Neutrophil (primary cell): ENCODE measurements at regions not wholly inside any gene's neighbourhood (a gene's known extent, or its start where the extent isn't known, plus 50 kb on each side); places are given as distances from the start of the nearest gene placed in this dataset.

ENCODE experiments used
- H3K27ac ChIP-seq: fragments of 200-600 bp; sonication (generic); 2 replicates; pipeline ENCODE4 v1.5.1; 2016; ENCODE audit warnings: mild to moderate bottlenecking, moderate library complexity
- H3K27me3 ChIP-seq: fragments of 200-600 bp; sonication (generic); 2 replicates; pipeline ENCODE4 v1.6.0; 2016; ENCODE audit warnings: mild to moderate bottlenecking
- H3K36me3 ChIP-seq: fragments of 200-600 bp; sonication (generic); 2 replicates; pipeline ENCODE4 v1.5.1; 2017
- H3K4me1 ChIP-seq, 2 experiments: fragments of 200-600 bp in 1 of 2; sonication (generic) in 1 of 2; 1 replicate in 1 of 2; 2 replicates in 1 of 2; pipeline versions ENCODE4 v1.5.1 to v1.6.1; 2013 to 2016; ENCODE audit warnings: low read depth in 1 of 2, low read length in 1 of 2, mild to moderate bottlenecking in 1 of 2, moderate library complexity in 1 of 2; ENCODE audit not compliant: control insufficient read depth in 1 of 2, insufficient read depth in 1 of 2
- H3K4me3 ChIP-seq, 2 experiments: fragments of 200-600 bp in 1 of 2; sonication (generic) in 1 of 2; 1 replicate in 1 of 2; 2 replicates in 1 of 2; pipeline ENCODE4 v1.5.1; 2013 to 2016; ENCODE audit warnings: low read depth in 1 of 2, low read length in 1 of 2, mild to moderate bottlenecking in 1 of 2, moderate library complexity in 1 of 2
- H3K9me3 ChIP-seq: fragments of 200-600 bp; sonication (generic); 2 replicates; pipeline ENCODE4 v1.5.1; 2016
- CTCF ChIP-seq: fragments of 200-600 bp; sonication (generic); IDR thresholded peaks from 2 replicates; pipeline ENCODE4 v1.5.1; 2016; ENCODE audit warnings: antibody characterized with exemption

DNA sequence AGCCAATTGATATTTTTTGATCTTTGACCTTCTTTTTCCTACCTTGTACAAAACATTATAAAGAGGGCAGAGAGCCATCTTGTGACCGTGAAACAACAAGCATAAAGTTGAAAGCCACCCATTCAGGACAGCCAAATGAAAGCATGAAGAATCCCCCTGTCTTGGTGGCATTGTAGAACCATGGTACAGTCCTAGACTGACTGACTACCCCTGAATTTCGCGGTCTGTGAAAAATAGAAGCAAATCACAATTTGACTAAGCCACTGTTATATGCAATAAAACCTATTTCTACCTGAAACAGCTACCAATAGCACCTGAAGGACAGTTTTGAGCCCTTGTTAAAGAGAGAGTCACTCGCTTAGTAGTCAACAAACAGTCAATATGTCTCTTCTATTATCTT is 527.4 kb downstream of the MID1IP1 start:
- no peaks in the 10 kb centered on the region for H3K9me3 ChIP-seq
- no peaks in the 10 kb centered on the region for H3K36me3 ChIP-seq
- TF ChIP-seq CTCF = no peak

GRCh38 chrX:39331082-39331704 is 529.9 kb downstream of the MID1IP1 start:
- Histone ChIP-seq H3K4me1 (no peaks in the 10 kb centered on the region), H3K4me3 (no peak overlapping the region), H3K27me3 (no peaks in the 10 kb centered on the region), H3K9me3 (no peaks in the 10 kb centered on the region), H3K36me3 (no peaks in the 10 kb centered on the region), H3K27ac (no peak overlapping the region)
- TF ChIP-seq CTCF = no peak

More for the DNA sequence above, 527.4 kb downstream of the MID1IP1 start:
- H3K4me3 ChIP-seq = no peak overlapping the region
- H3K27me3 ChIP-seq = no peaks in the 10 kb centered on the region
- no peak overlapping the region for H3K27ac ChIP-seq
- no peaks in the 10 kb centered on the region for H3K4me1 ChIP-seq

DNA sequence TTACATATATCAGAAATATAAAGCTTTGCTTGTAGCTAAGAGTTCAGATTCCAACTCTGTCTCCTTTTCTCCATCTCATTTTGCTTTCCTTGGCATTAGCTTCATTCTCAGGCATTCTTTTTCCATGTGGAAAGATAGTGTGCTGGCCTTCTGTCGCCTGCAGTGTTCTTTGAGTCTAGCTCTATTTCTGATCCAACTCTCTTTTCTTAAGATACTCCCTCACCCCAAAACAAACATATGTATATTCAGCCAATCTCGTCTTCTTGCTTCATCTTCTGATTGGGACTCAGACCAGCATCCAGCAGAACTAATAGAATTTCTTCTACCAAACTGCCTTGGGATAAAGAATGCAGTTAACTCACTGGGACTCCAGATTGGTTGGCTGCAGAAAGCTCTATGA is 532.2 kb downstream of the MID1IP1 start:
- no peak overlapping the region for H3K27ac ChIP-seq
- no peaks in the 10 kb centered on the region for H3K9me3 ChIP-seq
- no peak overlapping the region for H3K4me3 ChIP-seq
- no peaks in the 10 kb centered on the region for H3K27me3 ChIP-seq
- H3K4me1 ChIP-seq = no peaks in the 10 kb centered on the region
- no peaks in the 10 kb centered on the region for H3K36me3 ChIP-seq
- TF ChIP-seq CTCF = no peak

GRCh38 chrX:39335513-39336235 is 534.4 kb downstream of the MID1IP1 start:
- Histone ChIP-seq H3K4me1 (no peaks in the 10 kb centered on the region), H3K27ac (no peak overlapping the region)

DNA sequence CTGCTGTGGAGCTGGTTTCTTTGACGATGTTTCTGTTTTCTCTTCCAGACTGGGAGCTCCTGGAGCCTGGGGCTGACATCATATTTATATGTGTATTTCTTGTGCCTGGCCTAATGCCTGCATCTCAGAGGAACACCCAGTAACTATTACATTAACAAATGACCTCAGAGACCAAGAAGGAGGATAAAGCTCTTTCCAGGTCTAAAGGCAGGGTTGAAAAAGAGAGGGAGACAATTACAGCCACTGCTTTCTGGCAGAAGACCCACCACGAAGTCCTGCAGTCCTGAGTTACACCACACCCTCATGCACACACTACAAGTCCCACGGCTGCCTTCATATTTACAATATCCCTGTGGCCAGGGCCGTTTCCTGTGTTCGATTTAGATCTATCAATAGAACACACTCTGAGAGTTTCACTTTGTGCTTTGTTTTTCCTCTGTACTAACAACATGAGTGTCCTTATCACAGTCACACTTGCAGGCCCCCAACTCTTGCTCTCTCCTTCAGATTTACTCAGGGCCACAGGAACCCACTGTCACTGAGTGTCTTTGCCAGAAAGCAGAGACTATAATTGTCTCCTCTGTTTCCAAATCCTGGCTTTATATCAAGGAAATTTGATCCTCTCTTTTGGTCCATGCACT is 535.5 kb downstream of the MID1IP1 start:
- Histone ChIP-seq H3K36me3 (no peaks in the 10 kb centered on the region), H3K9me3 (no peaks in the 10 kb centered on the region), H3K27me3 (no peaks in the 10 kb centered on the region), H3K4me1 (no peaks in the 10 kb centered on the region), H3K27ac (no peak overlapping the region), H3K4me3 (no peak overlapping the region)
- TF ChIP-seq CTCF = no peak

More at GRCh38 chrX:39335513-39336235, 534.4 kb downstream of the MID1IP1 start:
- Histone ChIP-seq H3K27me3 (no peaks in the 10 kb centered on the region), H3K4me3 (no peak overlapping the region), H3K9me3 (no peaks in the 10 kb centered on the region), H3K36me3 (no peaks in the 10 kb centered on the region)
- TF ChIP-seq CTCF = no peak
